A549 (cell line): ENCODE measurements at regions not wholly inside any gene's neighbourhood (a gene's known extent, or its start where the extent isn't known, plus 50 kb on each side); places are given as distances from the start of the nearest gene placed in this dataset.

ENCODE experiments used
- ATAC-seq, 2 experiments: fragments of 200-7000 bp in 1 of 2; fragments of >200 bp in 1 of 2; cut with Nextera tagmentation in 1 of 2; cut with Tn5 transposase in 1 of 2; 3 replicates each; pipeline versions ENCODE4 v1.8.0 to v1.9.1; 2018 to 2020; ENCODE audit warnings: mild to moderate bottlenecking in 1 of 2, moderate library complexity in 1 of 2
- CTCF ChIA-PET: fragments of 300-600 bp; sonication (Branson Sonifier 250); formaldehyde crosslinking; extraction: SDS; loops from one replicate; lab custom pipeline; 2021; ENCODE audit warnings: antibody characterized with exemption, inconsistent platforms; lab: Yijun Ruan, JAX
- POLR2A ChIA-PET: fragments of 350-600 bp; formaldehyde crosslinking; extraction: SDS; loops from one replicate; lab custom pipeline; 2021; ENCODE audit warnings: antibody characterized with exemption, inconsistent platforms; lab: Yijun Ruan, JAX
- DNase-seq, 2 experiments: peaks; one replicate each; pipeline versions ENCODE4 v3.0.0 to v3.0.0-alpha.2; 2011 to 2016; ENCODE audit warnings: low read depth in 1 of 2, low spot score in 1 of 2
- FAIRE-seq: peaks from 2 replicates; lab custom pipeline; 2011; peaks lifted over from hg19 to GRCh38; lab: Jason Lieb, UNC
- H3K27ac ChIP-seq, 2 experiments: fragments of >200 bp; sonication (Bioruptor Twin); formaldehyde crosslinking; 3 replicates each; pipeline ENCODE4 v1.5.1; 2016 to 2017
- H3K4me1 ChIP-seq: fragments of >200 bp; sonication (Bioruptor Twin); formaldehyde crosslinking; 3 replicates; pipeline ENCODE4 v1.6.1; 2016
- H3K4me2 ChIP-seq: fragments of >200 bp; sonication (Bioruptor Twin); formaldehyde crosslinking; 3 replicates; pipeline ENCODE4 v1.6.1; 2016
- H3K4me3 ChIP-seq: fragments of >200 bp; sonication (Bioruptor Twin); formaldehyde crosslinking; 3 replicates; pipeline ENCODE4 v1.5.1; 2016
- H3K9me3 ChIP-seq: fragments of >200 bp; sonication (Bioruptor Twin); formaldehyde crosslinking; 3 replicates; pipeline ENCODE4 v1.6.1; 2016
- BCL3 ChIP-seq: fragments of >200 bp; sonication (Bioruptor Twin); formaldehyde crosslinking; IDR thresholded peaks from 3 replicates; pipeline ENCODE4 v1.6.1; 2016
- CBX2 ChIP-seq: fragments of 200-600 bp; sonication (generic); IDR thresholded peaks from 2 replicates; pipeline ENCODE4 v1.6.1; 2016; ENCODE audit warnings: low read depth, mild to moderate bottlenecking, borderline replicate concordance
- CHD4 ChIP-seq: fragments of 200-600 bp; sonication (generic); IDR thresholded peaks from 2 replicates; pipeline ENCODE4 v1.6.1; 2016; ENCODE audit warnings: antibody characterized with exemption, mild to moderate bottlenecking, borderline replicate concordance
- CTCF ChIP-seq: fragments of >200 bp; sonication (Bioruptor Twin); formaldehyde crosslinking; IDR thresholded peaks from 3 replicates; pipeline ENCODE4 v1.5.1; 2016
- EHMT2 ChIP-seq: fragments of 200-600 bp; sonication (generic); IDR thresholded peaks from 2 replicates; pipeline ENCODE4 v1.6.1; 2016; ENCODE audit warnings: antibody characterized with exemption, low read depth, mild to moderate bottlenecking, moderate library complexity
- ELK1 ChIP-seq: fragments of 150-350 bp; IDR thresholded peaks from 2 replicates; pipeline ENCODE4 v1.6.1; 2014; ENCODE audit warnings: low read depth, mild to moderate bottlenecking, low read length
- ESRRA ChIP-seq: fragments of 150-350 bp; IDR thresholded peaks from 2 replicates; pipeline ENCODE4 v1.6.1; 2014; ENCODE audit warnings: mild to moderate bottlenecking, low read length, borderline replicate concordance
- FOSB ChIP-seq: fragments of 250-450 bp; sonication (Bioruptor Pico); IDR thresholded peaks from 2 replicates; pipeline ENCODE4 v1.5.0; 2020; ENCODE audit warnings: mild to moderate bottlenecking, moderate library complexity
- GATA3 ChIP-seq: IDR thresholded peaks from 2 replicates; pipeline ENCODE4 v1.6.1; 2012; ENCODE audit warnings: borderline replicate concordance
- HDAC2 ChIP-seq: fragments of 200-600 bp; sonication (generic); IDR thresholded peaks from 2 replicates; pipeline ENCODE4 v1.6.1; 2016
- HES2 ChIP-seq: fragments of >200 bp; sonication (Bioruptor Twin); formaldehyde crosslinking; IDR thresholded peaks from 2 replicates; pipeline ENCODE4 v1.6.1; 2016
- HOXA7 ChIP-seq: fragments of 250-450 bp; sonication (Bioruptor Pico); IDR thresholded peaks from 2 replicates; pipeline ENCODE4 v1.5.0; 2020; ENCODE audit warnings: mild to moderate bottlenecking, moderate library complexity
- HOXB13 ChIP-seq: fragments of 250-450 bp; sonication (Bioruptor Pico); IDR thresholded peaks from 2 replicates; pipeline ENCODE4 v1.5.0; 2020; ENCODE audit warnings: low read depth, mild to moderate bottlenecking, moderate library complexity
- HOXB5 ChIP-seq: fragments of 250-450 bp; sonication (Bioruptor Pico); IDR thresholded peaks from 2 replicates; pipeline ENCODE4 v1.5.0; 2020; ENCODE audit warnings: mild to moderate bottlenecking, moderate library complexity
- JUN ChIP-seq, 2 experiments: fragments of >200 bp; sonication (Bioruptor Twin); formaldehyde crosslinking; IDR thresholded peaks; 2 replicates in 1 of 2; 3 replicates in 1 of 2; pipeline ENCODE4 v1.6.1; 2016 to 2017
- JUNB ChIP-seq: fragments of >200 bp; sonication (Bioruptor Twin); formaldehyde crosslinking; IDR thresholded peaks from 2 replicates; pipeline ENCODE4 v1.6.1; 2016
- MAFK ChIP-seq: fragments of 450-650 bp; IDR thresholded peaks from 2 replicates; pipeline ENCODE4 v1.6.1; 2014; ENCODE audit not compliant: partially characterized antibody
- MAX ChIP-seq: IDR thresholded peaks from 2 replicates; pipeline ENCODE4 v1.6.1; 2012
- MAZ ChIP-seq: fragments of 150-350 bp; IDR thresholded peaks from 2 replicates; pipeline ENCODE4 v1.6.1; 2014; ENCODE audit warnings: antibody characterized with exemption, low read depth, low read length, borderline replicate concordance
- NFE2L2 ChIP-seq: fragments of 150-350 bp; conservative IDR thresholded peaks from 2 replicates; pipeline ENCODE4 v1.6.1; 2014; ENCODE audit warnings: low read length
- NPAS2 ChIP-seq: fragments of 250-450 bp; sonication (Bioruptor Pico); IDR thresholded peaks from 2 replicates; pipeline ENCODE4 v1.8.0; 2022; ENCODE audit warnings: mild to moderate bottlenecking, moderate library complexity, borderline replicate concordance
- NR3C1 ChIP-seq: fragments of >200 bp; sonication (Bioruptor Twin); formaldehyde crosslinking; IDR thresholded peaks from 3 replicates; pipeline ENCODE4 v1.6.1; 2017
- RAD21 ChIP-seq, 2 experiments: fragments of >200 bp in 1 of 2; sonication (Bioruptor Twin) in 1 of 2; formaldehyde crosslinking in 1 of 2; IDR thresholded peaks in 1 of 2; conservative IDR thresholded peaks in 1 of 2; 2 replicates in 1 of 2; 3 replicates in 1 of 2; pipeline ENCODE4 v1.6.1; 2012 to 2018; ENCODE audit warnings: inconsistent platforms in 1 of 2
- RCOR1 ChIP-seq: fragments of 150-350 bp; IDR thresholded peaks from 2 replicates; pipeline ENCODE4 v1.6.1; 2014; ENCODE audit warnings: antibody characterized with exemption, low read length, low read depth
- SREBF2 ChIP-seq: fragments of 450-650 bp; IDR thresholded peaks from 2 replicates; pipeline ENCODE4 v1.6.1; 2014; ENCODE audit warnings: mild to moderate bottlenecking, moderate library complexity
- TP53 ChIP-seq: fragments of 250-450 bp; sonication (Bioruptor Pico); IDR thresholded peaks from 2 replicates; pipeline ENCODE4 v1.5.0; 2021; ENCODE audit warnings: mild to moderate bottlenecking, moderate library complexity
- ZFP36 ChIP-seq: fragments of 450-650 bp; IDR thresholded peaks from 2 replicates; pipeline ENCODE4 v1.6.1; 2014; ENCODE audit warnings: borderline replicate concordance; ENCODE audit not compliant: partially characterized antibody
- ZSCAN20 ChIP-seq: fragments of 250-450 bp; sonication (Bioruptor Pico); IDR thresholded peaks from 2 replicates; pipeline ENCODE4 v1.8.0; 2022; ENCODE audit warnings: mild to moderate bottlenecking, moderate library complexity
- WGBS: methylation state at CpG from one replicate; pipeline ENCODE4 v1.1.6; 2017; ENCODE audit errors: missing lambda C conversion rate; 5-methylcytosine and 5-hydroxymethylcytosine counted together

GRCh38 chr16:85441890-85442670 is 171.0 kb upstream of the GSE1 start:
- Histone ChIP-seq H3K27ac (no peak overlapping the region), H3K4me2 (no peak overlapping the region), H3K9me3 (no peaks in the 10 kb centered on the region), H3K4me1 (0 out of 3 replicates have a peak, but pooled peaks cover 3% of the 10 kb centered on the region), H3K4me3 (no peak overlapping the region)
- no peak for DNase-seq
- POLR2A ChIA-PET: no interaction called here
- no peak for ATAC-seq
- CTCF ChIA-PET: interaction anchor here (0.6 to 2.8 kb wide), 24 partner anchors 9 to 216 kb away, joined by 3 to 19 read pairs (median 3); no protein-coding TSS in a partner anchor
- no peak for FAIRE-seq
- WGBS: 80% methylated on average over 12 of the region's 12 CpGs
- TF ChIP-seq CTCF (no peak), RAD21 (conservative IDR thresholded peaks at IDR 0.05 in 1 of 2, IDR thresholded peaks at IDR 0.05 in 1 of 2) (no peak), ZFP36 (no peak), RCOR1 (no peak), TP53 (CRISPR knock-in tag) (no peak), MAFK (no peak), HOXB13 (CRISPR knock-in tag) (no peak), NR3C1 (no peak), JUNB (no peak), BCL3 (no peak)

GRCh38 chr16:85443116-85443515 is 170.0 kb upstream of the GSE1 start:
- ChIA-PET POLR2A (no interaction called here), CTCF (interaction anchor here (0.7 to 2.4 kb wide), 6 partner anchors 15 to 167 kb away, joined by 3 to 10 read pairs (median 3); no protein-coding TSS in a partner anchor)
- Histone ChIP-seq H3K4me3 (no peak overlapping the region), H3K4me2 (no peak overlapping the region), H3K9me3 (no peaks in the 10 kb centered on the region), H3K27ac (no peak overlapping the region), H3K4me1 (no peaks in the 10 kb centered on the region)
- peak in 1 of 2 experiments; percentile 33; a peak in 2 of 6 replicates for ATAC-seq
- TF ChIP-seq CBX2: no peak
- FAIRE-seq: no peak
- no peak for DNase-seq
- WGBS: 78% methylated on average over 11 of the region's 11 CpGs

- H3K4me3 ChIP-seq: no peak overlapping the region
- CTCF ChIA-PET: interaction anchor here (0.7 to 2.4 kb wide), 8 partner anchors 12 to 167 kb away, joined by 3 to 10 read pairs (median 3); no protein-coding TSS in a partner anchor
- POLR2A ChIA-PET: no interaction called here
- 89% methylated on average over 15 of the region's 15 CpGs for WGBS
- H3K9me3 ChIP-seq: no peaks in the 10 kb centered on the region
- no peak overlapping the region for H3K4me2 ChIP-seq
- H3K4me1 ChIP-seq: no peaks in the 10 kb centered on the region
- DNase-seq: no peak
- no peak overlapping the region for H3K27ac ChIP-seq
- FAIRE-seq: no peak
- TF ChIP-seq CHD4 (no peak), HDAC2 (no peak), ESRRA (no peak), EHMT2 (no peak), NFE2L2 (no peak), MAX (no peak), NPAS2 (no peak), ZSCAN20 (CRISPR knock-in tag) (no peak), GATA3 (no peak), HOXB13 (CRISPR knock-in tag) (no peak), TP53 (CRISPR knock-in tag) (no peak), JUN (IDR thresholded peaks at IDR 0.05) (no peak), HES2 (no peak), HOXB5 (CRISPR knock-in tag) (no peak), ELK1 (no peak), HOXA7 (CRISPR knock-in tag) (no peak), MAZ (no peak), FOSB (no peak), SREBF2 (no peak), RAD21 (conservative IDR thresholded peaks at IDR 0.05 in 1 of 2, IDR thresholded peaks at IDR 0.05 in 1 of 2) (no peak)
- ATAC-seq: no peak
These were observed 169.6 kb upstream of the GSE1 start for GRCh38 chr16:85443531-85443930.
